NCI-H1417 treated with DMSO at 0.1 percent for 48 hours (cell line): ENCODE measurements at regions not wholly inside any gene's neighbourhood (a gene's known extent, or its start where the extent isn't known, plus 50 kb on each side); places are given as distances from the start of the nearest gene placed in this dataset.
"Not testable (repeated sequence)": the region's sequence is repeated elsewhere in the genome, so short reads cannot be mapped to it uniquely, and the experiment has no call there.

Source experiments
- DNase-seq: peaks from one replicate; lab custom pipeline; 2025; lab: John Stamatoyannopoulos, UW

- not testable (repeated sequence) for DNase-seq
These were observed 89.4 kb downstream of the DDX11 start for GRCh38 chr12:31162896-31163560.

GRCh38 chr12:31174293-31174692 is 100.6 kb downstream of the DDX11 start:
- DNase-seq = not testable (repeated sequence)

- not testable (repeated sequence) for DNase-seq
These were observed 103.9 kb downstream of the DDX11 start for GRCh38 chr12:31177514-31177913.

GRCh38 chr12:31178875-31179274 is 105.2 kb downstream of the DDX11 start:
- not testable (repeated sequence) for DNase-seq

- not testable (repeated sequence) for DNase-seq
These were observed 106.1 kb downstream of the DDX11 start for GRCh38 chr12:31179627-31180237.

- not testable (repeated sequence) for DNase-seq
These were observed 108.9 kb downstream of the DDX11 start for GRCh38 chr12:31182571-31182970.

GRCh38 chr12:31183107-31183506 is 109.4 kb downstream of the DDX11 start:
- DNase-seq = not testable (repeated sequence)

GRCh38 chr12:31183899-31184298 is 110.2 kb downstream of the DDX11 start:
- not testable (repeated sequence) for DNase-seq

GRCh38 chr12:31184667-31185066 is 111.0 kb downstream of the DDX11 start:
- DNase-seq = not testable (repeated sequence)

- DNase-seq = not testable (repeated sequence)
These were observed 119.0 kb downstream of the DDX11 start for GRCh38 chr12:31192689-31193088.

- not testable (repeated sequence) for DNase-seq
These were observed 122.0 kb downstream of the DDX11 start for GRCh38 chr12:31195620-31196019.

GRCh38 chr12:31199476-31199875 is 125.8 kb downstream of the DDX11 start:
- DNase-seq = not testable (repeated sequence)

GRCh38 chr12:31201382-31201781 is 124.6 kb downstream of the SINHCAF start:
- DNase-seq = no peak

- no peak for DNase-seq
These were observed 122.7 kb downstream of the SINHCAF start for GRCh38 chr12:31203261-31203660.

GRCh38 chr12:31205054-31205453 is 120.9 kb downstream of the SINHCAF start:
- DNase-seq = no peak

GRCh38 chr12:31206038-31206670 is 119.8 kb downstream of the SINHCAF start:
- no peak for DNase-seq

GRCh38 chr12:31207799-31208465 is 118.0 kb downstream of the SINHCAF start:
- no peak for DNase-seq

- DNase-seq = no peak
These were observed 115.8 kb downstream of the SINHCAF start for GRCh38 chr12:31210104-31210503.

- no peak for DNase-seq
These were observed 115.4 kb downstream of the SINHCAF start for GRCh38 chr12:31210541-31210940.

GRCh38 chr12:31214626-31215517 is 111.1 kb downstream of the SINHCAF start:
- no peak for DNase-seq

- no peak for DNase-seq
These were observed 110.3 kb downstream of the SINHCAF start for GRCh38 chr12:31215518-31216232.
